DOHH2 (cell line): ENCODE measurements at regions not wholly inside any gene's neighbourhood (a gene's known extent, or its start where the extent isn't known, plus 50 kb on each side); places are given as distances from the start of the nearest gene placed in this dataset.

Experiments used
- H3F3A ChIP-seq: fragments of 200-600 bp; sonication (generic), shearing (Covaris generic); 2 replicates; pipeline ENCODE4 v1.6.0; 2016; ENCODE audit warnings: antibody characterized with exemption, mild to moderate bottlenecking; ENCODE audit not compliant: control insufficient read depth, insufficient read depth
- H3K27ac ChIP-seq: fragments of 200-600 bp; sonication (generic); 2 replicates; pipeline ENCODE4 v1.5.1; 2014; ENCODE audit warnings: low read depth, mild to moderate bottlenecking, low read length, moderate library complexity
- H3K27me3 ChIP-seq: fragments of 200-600 bp; sonication (generic); 2 replicates; pipeline ENCODE4 v1.6.1; 2014; ENCODE audit warnings: mild to moderate bottlenecking, low read length, mixed read lengths; ENCODE audit not compliant: control insufficient read depth
- H3K36me3 ChIP-seq: fragments of 200-600 bp; sonication (generic); 2 replicates; pipeline ENCODE4 v1.6.1; 2014; ENCODE audit warnings: mild to moderate bottlenecking, low read length, moderate library complexity, mixed read lengths; ENCODE audit not compliant: control insufficient read depth
- H3K4me1 ChIP-seq: fragments of 200-600 bp; sonication (generic); 2 replicates; pipeline ENCODE4 v1.6.1; 2014; ENCODE audit warnings: mild to moderate bottlenecking, low read length, mixed read lengths; ENCODE audit not compliant: control insufficient read depth
- H3K4me2 ChIP-seq: fragments of 200-600 bp; sonication (generic); 2 replicates; pipeline ENCODE4 v1.6.0; 2014; ENCODE audit warnings: mild to moderate bottlenecking, low read length, moderate library complexity
- H3K4me3 ChIP-seq: fragments of 200-600 bp; sonication (generic); 2 replicates; pipeline ENCODE4 v1.5.1; 2014; ENCODE audit warnings: mild to moderate bottlenecking, low read length, mixed read lengths
- H3K79me2 ChIP-seq: fragments of 200-600 bp; sonication (generic); 2 replicates; pipeline ENCODE4 v1.6.1; 2014; ENCODE audit warnings: mild to moderate bottlenecking, low read length, mixed read lengths; ENCODE audit not compliant: control insufficient read depth
- H3K9me2 ChIP-seq: fragments of 200-600 bp; sonication (generic); replicated peaks from 2 replicates; pipeline ENCODE4 v1.6.1; 2014; ENCODE audit warnings: mild to moderate bottlenecking, low read length, mixed read lengths; ENCODE audit not compliant: control insufficient read depth
- H3K9me3 ChIP-seq: fragments of 200-600 bp; sonication (generic); 2 replicates; pipeline ENCODE4 v1.6.1; 2014; ENCODE audit warnings: antibody characterized with exemption, low read length, mixed read lengths; ENCODE audit not compliant: control insufficient read depth, insufficient read depth
- H4K20me1 ChIP-seq: fragments of 200-600 bp; sonication (generic); 2 replicates; pipeline ENCODE4 v1.6.0; 2014; ENCODE audit warnings: low read depth, mild to moderate bottlenecking, antibody characterized with exemption, low read length, moderate library complexity; ENCODE audit not compliant: control insufficient read depth, insufficient read depth
- CTCF ChIP-seq: fragments of 200-600 bp; sonication (generic); IDR thresholded peaks from one replicate; pipeline ENCODE4 v1.5.1; 2014; ENCODE audit warnings: antibody characterized with exemption, mild to moderate bottlenecking, low read depth, low read length; ENCODE audit not compliant: poor library complexity, severe bottlenecking
- EZH2phosphoT487 ChIP-seq: fragments of 200-600 bp; sonication (generic); IDR thresholded peaks from 2 replicates; pipeline ENCODE4 v1.6.1; 2017; ENCODE audit warnings: borderline replicate concordance, mild to moderate bottlenecking, antibody characterized with exemption, low read length, moderate library complexity, mixed read lengths

- no peak overlapping the region for H3K4me2 ChIP-seq
- H3K27ac ChIP-seq: no peak overlapping the region
- no peaks in the 10 kb centered on the region for H3K4me1 ChIP-seq
- no peaks in the 10 kb centered on the region for H3K9me2 ChIP-seq
- no peak overlapping the region for H3K4me3 ChIP-seq
- no peaks in the 10 kb centered on the region for H4K20me1 ChIP-seq
- H3K36me3 ChIP-seq: no peaks in the 10 kb centered on the region
- H3K27me3 ChIP-seq: no peaks in the 10 kb centered on the region
- no peaks in the 10 kb centered on the region for H3K9me3 ChIP-seq
- TF ChIP-seq EZH2phosphoT487 (no peak), CTCF (no peak)
- no peaks in the 10 kb centered on the region for H3F3A ChIP-seq
- no peaks in the 10 kb centered on the region for H3K79me2 ChIP-seq
Measured at GRCh38 chr14:97315790-97316189, 518.6 kb downstream of the VRK1 start.

- Histone ChIP-seq H3K36me3 (no peaks in the 10 kb centered on the region), H3K4me3 (no peak overlapping the region), H3K9me2 (no peaks in the 10 kb centered on the region), H4K20me1 (no peaks in the 10 kb centered on the region), H3K27me3 (no peaks in the 10 kb centered on the region), H3K4me1 (no peaks in the 10 kb centered on the region), H3K4me2 (no peak overlapping the region), H3F3A (no peaks in the 10 kb centered on the region), H3K79me2 (no peaks in the 10 kb centered on the region), H3K9me3 (no peaks in the 10 kb centered on the region), H3K27ac (no peak overlapping the region)
- TF ChIP-seq EZH2phosphoT487: no peak
- no peak for TF ChIP-seq CTCF
Measured at GRCh38 chr14:97318380-97318779, 521.2 kb downstream of the VRK1 start.

- TF ChIP-seq EZH2phosphoT487 (no peak), CTCF (no peak)
- Histone ChIP-seq H3K79me2 (no peaks in the 10 kb centered on the region), H3K4me3 (no peak overlapping the region), H3K9me2 (no peaks in the 10 kb centered on the region), H3K4me2 (no peak overlapping the region), H3K36me3 (no peaks in the 10 kb centered on the region), H4K20me1 (no peaks in the 10 kb centered on the region), H3K27me3 (no peaks in the 10 kb centered on the region), H3K4me1 (no peaks in the 10 kb centered on the region), H3K27ac (no peak overlapping the region), H3F3A (no peaks in the 10 kb centered on the region), H3K9me3 (no peaks in the 10 kb centered on the region)
Measured at GRCh38 chr14:97319691-97320090, 522.5 kb downstream of the VRK1 start.

GRCh38 chr14:97328743-97329142 lies 531.6 kb downstream of the VRK1 start:
- Histone ChIP-seq H3K36me3 (no peaks in the 10 kb centered on the region), H3K79me2 (no peaks in the 10 kb centered on the region), H3K4me2 (no peak overlapping the region), H3K4me1 (no peaks in the 10 kb centered on the region), H3F3A (no peaks in the 10 kb centered on the region), H3K27me3 (no peaks in the 10 kb centered on the region), H3K4me3 (no peak overlapping the region), H3K27ac (no peak overlapping the region), H4K20me1 (no peaks in the 10 kb centered on the region), H3K9me2 (no peaks in the 10 kb centered on the region), H3K9me3 (no peaks in the 10 kb centered on the region)
- TF ChIP-seq EZH2phosphoT487: no peak
- TF ChIP-seq CTCF: no peak
